SH-SY5Y (cell line): ENCODE measurements at regions not wholly inside any gene's neighbourhood (a gene's known extent, or its start where the extent isn't known, plus 50 kb on each side); places are given as distances from the start of the nearest gene placed in this dataset.

Experiments used
- GATA2 ChIP-seq: IDR thresholded peaks from 2 replicates; pipeline ENCODE4 v1.6.1; 2011; ENCODE audit warnings: mild to moderate bottlenecking, low read depth, low read length
- GATA3 ChIP-seq: IDR thresholded peaks from 2 replicates; pipeline ENCODE4 v1.6.1; 2011; ENCODE audit warnings: low read depth, mild to moderate bottlenecking, low read length, moderate library complexity

GRCh38 chrX:4322916-4323315 lies 609.5 kb upstream of the PRKX start:
- TF ChIP-seq GATA3: no peak
- no peak for TF ChIP-seq GATA2
